Gastrocnemius medialis (tissue), 4 donors: ENCODE measurements at regions not wholly inside any gene's neighbourhood (a gene's known extent, or its start where the extent isn't known, plus 50 kb on each side); places are given as distances from the start of the nearest gene placed in this dataset.
A peak's percentile ranks its signal among the peaks of the same experiment; 100 is the strongest.

ENCODE experiments used
- ATAC-seq, 2 donors: fragments of 150-250 bp; one replicate each; pipeline ENCODE4 v1.9.1; 2016
- DNase-seq, 2 donors: peaks; one replicate each; pipeline ENCODE4 v3.0.0-alpha.2; 2019
- H3K27ac ChIP-seq, 4 donors: fragments of 200-600 bp; sonication (generic); 1 replicate in 1 of 4; 2 replicates in 3 of 4; pipeline ENCODE4 v1.5.1; 2016 to 2018; ENCODE audit warnings: mild to moderate bottlenecking in 2 of 4, moderate library complexity in 1 of 4
- H3K27me3 ChIP-seq, 3 donors: fragments of 200-600 bp; sonication (generic) in 2 of 3; 1 replicate in 1 of 3; 2 replicates in 2 of 3; pipeline versions ENCODE4 v1.5.1 to v1.6.0; 2016 to 2019; ENCODE audit warnings: mild to moderate bottlenecking in 1 of 3, moderate library complexity in 1 of 3
- H3K36me3 ChIP-seq, 2 donors: fragments of 200-600 bp; sonication (generic) in 1 of 2; one replicate each; pipeline ENCODE4 v1.5.1; 2017 to 2018
- H3K4me1 ChIP-seq, 2 donors: fragments of 200-600 bp; sonication (generic) in 1 of 2; one replicate each; pipeline ENCODE4 v1.5.1; 2016 to 2017; ENCODE audit warnings: mild to moderate bottlenecking in 2 of 2
- H3K4me3 ChIP-seq, 4 donors: fragments of 200-600 bp; sonication (generic) in 3 of 4; 1 replicate in 1 of 4; 2 replicates in 3 of 4; pipeline ENCODE4 v1.5.1; 2016 to 2019; ENCODE audit warnings: mild to moderate bottlenecking in 2 of 4
- H3K9me3 ChIP-seq, 3 donors: fragments of 200-600 bp; sonication (generic) in 2 of 3; 1 replicate in 1 of 3; 2 replicates in 2 of 3; pipeline ENCODE4 v1.5.1; 2016 to 2019
- POLR2A ChIP-seq, 2 donors: fragments of 450-650 bp; IDR thresholded peaks; one replicate each; pipeline ENCODE4 v1.6.1; 2017; ENCODE audit warnings: antibody characterized with exemption in 2 of 2, mild to moderate bottlenecking in 2 of 2, moderate library complexity in 2 of 2
- in situ Hi-C, 4 donors: fragments of 200-750 bp; cut with MboI; loops; one replicate each; pipeline versions ENCODE4 v1.15.0 to v1.8.0; 2017; ENCODE audit warnings: low sequenced_read_pairs in 4 of 4
- intact Hi-C: fragments of 100-400 bp; cut with DNase I; formaldehyde crosslinking; loops from one replicate; pipeline ENCODE4 v1.15.1; 2023; ENCODE audit warnings: low total_unique reads
- TF ChIP-seq, protein P1 (sequence below), 5 experiments: fragments of 450-650 bp in 3 of 5; fragments of 200-600 bp in 2 of 5; sonication (generic) in 2 of 5; IDR thresholded peaks in 4 of 5; conservative IDR thresholded peaks in 1 of 5; 1 replicate in 4 of 5; 2 replicates in 1 of 5; pipeline ENCODE4 v1.5.1; 2016 to 2019; ENCODE audit warnings: antibody characterized with exemption in 5 of 5, mild to moderate bottlenecking in 3 of 5, moderate library complexity in 3 of 5

DNA sequence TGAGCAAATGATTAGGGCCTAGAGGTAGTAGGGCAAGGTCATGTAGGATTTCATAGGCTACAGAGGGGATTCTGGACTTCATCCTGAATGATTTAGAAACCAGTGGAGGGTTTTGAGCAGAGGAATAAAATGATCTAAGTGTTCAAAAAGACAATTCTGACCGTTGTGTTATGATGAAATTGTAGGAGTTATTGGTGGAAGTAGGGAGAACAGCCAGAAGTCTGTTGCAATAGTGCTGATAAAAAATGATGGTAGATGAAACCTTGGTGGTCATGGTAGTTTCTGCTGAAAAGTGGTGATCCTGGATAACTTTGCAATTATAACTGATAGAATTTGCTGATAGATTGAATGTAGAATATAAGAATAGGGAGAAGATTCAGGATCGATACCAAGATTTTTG, 60.2 kb downstream of the MID1IP1 start:
- intact Hi-C loops = loop anchor here (5.0 kb wide), 1 partner anchor 59 kb away; the partner anchor contains the start of gene MID1IP1
- no peaks in the 10 kb centered on the region for H3K36me3 ChIP-seq
- DNase-seq (no peak), ATAC-seq (no peak)
- TF ChIP-seq, protein P1, sequence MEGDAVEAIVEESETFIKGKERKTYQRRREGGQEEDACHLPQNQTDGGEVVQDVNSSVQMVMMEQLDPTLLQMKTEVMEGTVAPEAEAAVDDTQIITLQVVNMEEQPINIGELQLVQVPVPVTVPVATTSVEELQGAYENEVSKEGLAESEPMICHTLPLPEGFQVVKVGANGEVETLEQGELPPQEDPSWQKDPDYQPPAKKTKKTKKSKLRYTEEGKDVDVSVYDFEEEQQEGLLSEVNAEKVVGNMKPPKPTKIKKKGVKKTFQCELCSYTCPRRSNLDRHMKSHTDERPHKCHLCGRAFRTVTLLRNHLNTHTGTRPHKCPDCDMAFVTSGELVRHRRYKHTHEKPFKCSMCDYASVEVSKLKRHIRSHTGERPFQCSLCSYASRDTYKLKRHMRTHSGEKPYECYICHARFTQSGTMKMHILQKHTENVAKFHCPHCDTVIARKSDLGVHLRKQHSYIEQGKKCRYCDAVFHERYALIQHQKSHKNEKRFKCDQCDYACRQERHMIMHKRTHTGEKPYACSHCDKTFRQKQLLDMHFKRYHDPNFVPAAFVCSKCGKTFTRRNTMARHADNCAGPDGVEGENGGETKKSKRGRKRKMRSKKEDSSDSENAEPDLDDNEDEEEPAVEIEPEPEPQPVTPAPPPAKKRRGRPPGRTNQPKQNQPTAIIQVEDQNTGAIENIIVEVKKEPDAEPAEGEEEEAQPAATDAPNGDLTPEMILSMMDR (IDR thresholded peaks at IDR 0.05 in 4 of 5, conservative IDR thresholded peaks at IDR 0.05 in 1 of 5) = no peak
- TF ChIP-seq POLR2A (IDR thresholded peaks at IDR 0.05) = no peak
- peak overlapping the region in 1 of 4 donors; percentile 20 for H3K27ac ChIP-seq
- no peaks in the 10 kb centered on the region for H3K9me3 ChIP-seq
- peaks cover 10% of the 10 kb centered on the region in 2 donors for H3K4me1 ChIP-seq
- H3K4me3 ChIP-seq = no peak overlapping the region
- in situ Hi-C loops = no loop called here
- H3K27me3 ChIP-seq = no peaks in the 10 kb centered on the region

DNA sequence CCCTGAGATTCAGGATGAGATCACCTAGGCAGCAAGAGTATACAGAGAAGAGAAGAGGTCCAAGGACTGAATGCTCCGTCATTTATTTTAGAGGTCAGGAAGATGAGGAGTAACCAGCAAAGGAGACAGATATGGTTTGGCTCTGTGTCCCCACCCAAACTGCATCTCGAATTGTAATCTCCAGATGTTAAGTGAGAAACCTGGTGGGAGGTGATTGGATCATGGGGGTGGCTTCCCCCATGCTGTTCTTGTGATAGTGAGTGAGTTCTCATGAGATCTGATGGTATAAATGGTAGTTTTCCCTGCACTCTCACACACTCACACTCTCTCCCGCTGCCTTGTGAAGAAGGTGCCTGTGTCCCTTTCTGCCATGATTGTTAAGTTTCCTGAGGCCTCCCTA, 60.8 kb downstream of the MID1IP1 start:
- Histone ChIP-seq H3K4me1 (peaks cover 10% of the 10 kb centered on the region in 2 donors), H3K4me3 (no peak overlapping the region), H3K9me3 (no peaks in the 10 kb centered on the region), H3K36me3 (no peaks in the 10 kb centered on the region), H3K27ac (peak overlapping the region in 1 of 4 donors; percentile 8), H3K27me3 (no peaks in the 10 kb centered on the region)
- no peak for TF ChIP-seq POLR2A (IDR thresholded peaks at IDR 0.05)
- TF ChIP-seq, protein P1 (IDR thresholded peaks at IDR 0.05 in 4 of 5, conservative IDR thresholded peaks at IDR 0.05 in 1 of 5) = no peak
- in situ Hi-C loops (no loop called here), intact Hi-C loops (loop anchor here (5.0 kb wide), 1 partner anchor 60 kb away; the partner anchor contains the start of gene MID1IP1)
- no peak for DNase-seq
- no peak for ATAC-seq

DNA sequence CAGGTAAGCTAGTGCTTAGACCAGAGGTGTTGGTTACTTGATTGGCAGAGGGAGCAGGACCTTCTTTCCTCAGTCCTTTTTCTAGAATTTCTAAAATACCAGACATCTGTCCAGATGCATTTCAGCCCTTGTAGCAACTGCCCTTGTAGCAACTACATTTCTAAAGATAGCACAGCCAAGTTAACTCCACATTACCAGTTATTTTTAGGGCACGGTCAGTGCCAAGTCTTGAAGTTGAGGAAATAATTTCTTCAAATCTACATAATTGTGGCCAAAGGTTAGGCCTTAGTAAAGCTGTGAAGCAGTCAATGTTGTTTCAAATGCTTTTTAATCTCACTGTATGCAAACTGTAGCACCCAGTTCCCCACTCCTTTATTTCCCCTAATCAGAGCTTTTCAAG, 62.9 kb downstream of the MID1IP1 start:
- H3K4me3 ChIP-seq = no peak overlapping the region
- TF ChIP-seq, protein P1 (IDR thresholded peaks at IDR 0.05 in 4 of 5, conservative IDR thresholded peaks at IDR 0.05 in 1 of 5) = no peak
- TF ChIP-seq POLR2A (IDR thresholded peaks at IDR 0.05) = no peak
- intact Hi-C loops (loop anchor here (5.0 kb wide), 1 partner anchor 62 kb away; the partner anchor contains the start of gene MID1IP1), in situ Hi-C loops (no loop called here)
- no peaks in the 10 kb centered on the region for H3K27me3 ChIP-seq
- no peaks in the 10 kb centered on the region for H3K36me3 ChIP-seq
- ATAC-seq (peak; percentile 60 to 69), DNase-seq (no peak)
- H3K9me3 ChIP-seq = no peaks in the 10 kb centered on the region
- H3K4me1 ChIP-seq = peaks cover 14 to 16% of the 10 kb centered on the region in 2 donors
- peak overlapping the region; percentile 82 to 87 (median 85) for H3K27ac ChIP-seq

DNA sequence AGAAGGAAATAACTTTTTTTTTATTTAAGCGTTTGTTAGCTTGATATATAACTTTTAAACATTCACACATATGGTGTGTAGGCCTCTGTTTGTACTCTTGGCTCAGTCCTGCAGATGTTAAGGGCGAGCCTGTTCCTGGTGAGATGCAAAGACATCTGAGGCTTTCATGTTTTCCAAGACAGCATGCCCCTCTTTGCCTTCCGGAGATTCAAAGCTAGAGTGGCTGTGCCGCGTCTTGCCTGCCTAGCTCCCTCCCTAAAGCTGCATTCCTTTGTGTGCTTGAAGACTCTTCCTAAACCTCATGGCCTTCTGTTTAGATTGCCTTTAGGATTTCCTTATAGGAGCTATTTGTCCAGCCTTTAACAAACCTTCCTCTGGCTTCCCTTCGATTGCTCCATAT, 67.1 kb downstream of the MID1IP1 start:
- H3K4me1 ChIP-seq = peaks cover 14 to 23% of the 10 kb centered on the region in 2 donors
- DNase-seq (no peak), ATAC-seq (no peak)
- no peaks in the 10 kb centered on the region for H3K9me3 ChIP-seq
- no peak for TF ChIP-seq POLR2A (IDR thresholded peaks at IDR 0.05)
- TF ChIP-seq, protein P1 (IDR thresholded peaks at IDR 0.05 in 4 of 5, conservative IDR thresholded peaks at IDR 0.05 in 1 of 5) = no peak
- H3K27me3 ChIP-seq = no peaks in the 10 kb centered on the region
- H3K4me3 ChIP-seq = no peak overlapping the region
- in situ Hi-C loops (no loop called here), intact Hi-C loops (loop anchor here (5.0 kb wide), 1 partner anchor 49 kb away; no protein-coding TSS in a partner anchor)
- peak overlapping the region; percentile 76 to 85 (median 83) for H3K27ac ChIP-seq
- H3K36me3 ChIP-seq = no peaks in the 10 kb centered on the region
